ENCODE measurements at regions not wholly inside any gene's neighbourhood (a gene's known extent, or its start where the extent isn't known, plus 50 kb on each side); places are given as distances from the start of the nearest gene placed in this dataset.

GRCh38 chr1:223003549-223003948, 139.5 kb downstream of the TLR5 start:
- no peak for TF ChIP-seq ZNF302 (tag by site-specific recombination; IDR thresholded peaks at IDR 0.05; ENCODE audit: low read depth)
- no peak for TF ChIP-seq ZNF624 (tag by site-specific recombination; IDR thresholded peaks at IDR 0.05)
